GM12892 (cell line): ENCODE measurements at regions not wholly inside any gene's neighbourhood (a gene's known extent, or its start where the extent isn't known, plus 50 kb on each side); places are given as distances from the start of the nearest gene placed in this dataset.

Source experiments
- DNase-seq: peaks from one replicate; pipeline ENCODE4 v3.0.0; 2011; ENCODE audit not compliant: insufficient read length
- FAIRE-seq: peaks from 2 replicates; lab custom pipeline; 2011; peaks lifted over from hg19 to GRCh38; lab: Jason Lieb, UNC
- POLR2A ChIP-seq: IDR thresholded peaks from 2 replicates; pipeline ENCODE4 v1.6.1; 2011; ENCODE audit warnings: low read depth, low read length, control low read depth
- POLR2AphosphoS5 ChIP-seq: IDR thresholded peaks from 2 replicates; pipeline ENCODE4 v1.6.1; 2011; ENCODE audit warnings: low read depth, low read length, control low read depth
- TAF1 ChIP-seq: IDR thresholded peaks from 2 replicates; pipeline ENCODE4 v1.6.1; 2011; ENCODE audit warnings: low read depth, mild to moderate bottlenecking, control low read depth, low read length, borderline replicate concordance

DNA sequence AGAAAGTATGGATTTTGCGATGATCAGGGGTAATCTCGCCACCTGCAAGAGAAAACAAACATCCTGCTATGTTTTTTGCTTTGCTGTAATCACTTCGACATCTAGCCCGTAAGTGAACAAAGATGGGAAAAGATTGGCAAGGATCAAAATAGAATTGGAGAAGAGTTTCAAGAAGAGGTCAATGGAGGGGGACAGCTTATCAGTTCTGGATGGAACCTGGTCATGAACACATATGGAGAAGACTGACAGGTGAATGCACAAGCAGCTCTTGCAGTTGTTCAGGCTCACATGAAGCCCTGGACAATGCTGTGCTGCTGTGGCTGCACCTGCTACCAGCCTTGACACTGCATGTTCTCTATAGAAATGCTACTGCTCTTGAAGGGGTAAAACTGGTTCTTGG, 222.1 kb downstream of the BCAS1 start:
- TF ChIP-seq TAF1 (no peak), POLR2A (no peak), POLR2AphosphoS5 (no peak)
- FAIRE-seq (no peak), DNase-seq (no peak)

DNA sequence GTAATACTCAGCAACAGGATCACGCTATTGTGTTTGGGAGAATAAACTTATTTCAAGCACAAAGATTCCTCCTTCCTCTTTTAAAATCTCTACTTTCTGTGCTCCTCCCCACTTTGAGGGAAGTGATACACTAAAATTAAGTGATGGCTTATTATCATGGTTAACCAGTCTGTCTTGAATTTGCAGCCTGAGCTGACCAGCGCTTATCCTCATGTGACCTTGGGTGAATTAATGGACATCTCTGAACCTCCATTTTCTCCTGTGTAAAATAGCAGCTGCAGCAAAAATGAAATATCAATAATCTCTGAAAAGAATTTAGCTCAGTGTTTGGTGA, 222.6 kb downstream of the BCAS1 start:
- DNase-seq (no peak), FAIRE-seq (peak; percentile 50)
- TF ChIP-seq TAF1 (no peak), POLR2AphosphoS5 (no peak), POLR2A (no peak)

GRCh38 chr20:53847139-53847836, 223.1 kb downstream of the BCAS1 start:
- DNase-seq, result no peak
- FAIRE-seq, result no peak
- TF ChIP-seq POLR2A (no peak), TAF1 (no peak), POLR2AphosphoS5 (no peak)

DNA sequence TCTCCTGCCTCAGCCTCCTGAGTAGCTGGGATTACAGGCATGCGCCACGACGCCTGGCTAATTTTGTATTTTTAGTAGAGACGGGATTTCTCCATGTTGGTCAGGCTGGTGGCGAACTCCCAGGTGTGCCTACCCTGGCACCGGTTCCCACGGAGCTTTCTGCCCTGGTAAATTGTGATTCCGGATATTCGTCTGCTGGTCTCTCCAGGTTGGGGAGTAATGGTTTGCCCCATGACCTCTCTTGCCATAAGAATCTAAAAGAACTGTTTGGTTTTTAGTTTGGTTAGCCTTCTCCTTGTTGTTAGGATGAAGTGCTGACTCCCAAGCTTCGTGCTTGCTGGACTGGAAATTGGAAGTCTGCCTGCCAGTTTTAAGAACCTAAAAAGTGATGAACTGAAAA, 223.8 kb downstream of the BCAS1 start:
- no peak for DNase-seq
- FAIRE-seq, result no peak
- TF ChIP-seq TAF1 (no peak), POLR2AphosphoS5 (no peak), POLR2A (no peak)

GRCh38 chr20:53845980-53846379, 224.4 kb downstream of the BCAS1 start:
- TF ChIP-seq TAF1 (no peak), POLR2A (no peak)
- FAIRE-seq (peak; percentile 70), DNase-seq (no peak)

GRCh38 chr20:53844259-53844658, 226.1 kb downstream of the BCAS1 start:
- TF ChIP-seq POLR2A, result no peak
- TF ChIP-seq POLR2AphosphoS5, result no peak
- TF ChIP-seq TAF1, result no peak
- FAIRE-seq, result no peak
- no peak for DNase-seq

GRCh38 chr20:53843645-53844044, 226.7 kb downstream of the BCAS1 start:
- FAIRE-seq, result no peak
- DNase-seq, result no peak
- TF ChIP-seq POLR2A (no peak), POLR2AphosphoS5 (no peak), TAF1 (no peak)

- TF ChIP-seq POLR2AphosphoS5 (no peak), POLR2A (no peak), TAF1 (no peak)
- FAIRE-seq, result no peak
Measured at GRCh38 chr20:53842301-53843099, 227.9 kb downstream of the BCAS1 start.

DNA sequence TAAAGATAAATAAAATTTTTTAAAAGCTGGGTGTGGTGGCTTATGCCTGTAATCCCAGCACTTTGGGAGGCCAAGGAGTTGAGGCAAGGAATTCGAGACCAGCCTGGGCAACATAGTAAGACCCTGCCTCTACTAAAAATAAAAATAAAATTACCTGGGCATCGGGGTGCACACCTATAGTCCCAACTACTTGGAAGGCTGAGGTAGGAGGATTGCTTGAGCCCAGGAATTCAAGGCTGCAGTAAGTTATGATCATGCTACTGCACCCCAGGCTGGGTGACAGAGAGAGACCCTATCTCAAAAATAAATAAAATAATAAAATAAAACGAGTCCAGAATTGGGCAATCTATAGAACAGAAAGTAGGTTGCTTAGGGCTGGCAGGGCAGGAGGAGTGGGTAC, 228.7 kb downstream of the BCAS1 start:
- TF ChIP-seq POLR2A, result no peak
- no peak for TF ChIP-seq TAF1
- TF ChIP-seq POLR2AphosphoS5, result no peak
- DNase-seq, result no peak
- no peak for FAIRE-seq

More at GRCh38 chr20:53842301-53843099, 227.9 kb downstream of the BCAS1 start:
- DNase-seq, result no peak

GRCh38 chr20:53840532-53840931, 229.9 kb downstream of the BCAS1 start:
- no peak for TF ChIP-seq POLR2A
- no peak for TF ChIP-seq POLR2AphosphoS5
- TF ChIP-seq TAF1, result no peak
- DNase-seq (no peak), FAIRE-seq (no peak)

DNA sequence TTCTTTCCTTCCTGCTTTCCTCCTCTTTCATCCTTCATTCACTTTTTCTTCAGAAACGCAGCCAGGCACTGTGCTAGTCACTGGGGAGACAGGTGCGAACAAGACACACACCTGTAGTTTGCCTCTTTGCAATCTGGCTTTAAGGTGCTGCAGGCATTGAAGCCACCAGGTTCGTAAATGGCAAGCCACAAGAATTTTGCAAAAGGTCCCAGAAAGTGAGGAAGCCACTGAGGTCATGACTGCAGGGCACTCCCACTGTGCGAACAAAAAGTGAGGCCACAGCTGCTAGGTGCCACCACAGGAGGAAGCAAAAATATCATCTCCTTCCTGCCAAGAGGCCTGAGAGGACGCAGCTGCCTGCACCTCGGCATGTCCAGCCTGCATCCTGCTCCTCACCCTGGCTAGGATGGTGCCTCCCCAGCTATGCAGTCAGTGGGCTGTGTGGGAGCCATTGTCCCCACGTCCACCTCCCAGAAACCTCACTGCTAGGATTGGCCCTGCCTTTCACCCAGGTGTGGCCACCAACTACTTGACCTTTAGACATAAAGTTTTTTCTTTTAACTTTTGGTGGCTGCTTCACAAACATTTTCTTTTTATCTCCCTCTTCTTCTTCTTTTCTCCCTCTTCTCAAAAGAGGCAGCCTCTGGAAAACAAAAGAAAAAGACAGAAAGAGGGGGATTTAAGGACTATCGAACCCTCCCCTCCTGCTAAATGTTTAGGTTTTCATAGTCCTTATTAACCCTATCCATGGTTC, 230.8 kb downstream of the BCAS1 start:
- TF ChIP-seq POLR2AphosphoS5 (no peak), TAF1 (no peak), POLR2A (no peak)
- FAIRE-seq (peak; percentile 40), DNase-seq (no peak)
